MM.1S (cell line): ENCODE measurements at regions not wholly inside any gene's neighbourhood (a gene's known extent, or its start where the extent isn't known, plus 50 kb on each side); places are given as distances from the start of the nearest gene placed in this dataset.

Experiments used
- EZH2 ChIP-seq: fragments of 300-600 bp; sonication (generic); optimal IDR thresholded peaks from 2 replicates; pipeline ENCODE3; 2017; ENCODE audit warnings: low read depth, mild to moderate bottlenecking, antibody characterized with exemption, low read length, mixed read lengths
- TF ChIP-seq, protein P1 (sequence below): fragments of 300-600 bp; sonication (generic); IDR thresholded peaks from 2 replicates; pipeline ENCODE4 v1.5.1; 2016; ENCODE audit warnings: antibody characterized with exemption, low read length, mixed read lengths

DNA sequence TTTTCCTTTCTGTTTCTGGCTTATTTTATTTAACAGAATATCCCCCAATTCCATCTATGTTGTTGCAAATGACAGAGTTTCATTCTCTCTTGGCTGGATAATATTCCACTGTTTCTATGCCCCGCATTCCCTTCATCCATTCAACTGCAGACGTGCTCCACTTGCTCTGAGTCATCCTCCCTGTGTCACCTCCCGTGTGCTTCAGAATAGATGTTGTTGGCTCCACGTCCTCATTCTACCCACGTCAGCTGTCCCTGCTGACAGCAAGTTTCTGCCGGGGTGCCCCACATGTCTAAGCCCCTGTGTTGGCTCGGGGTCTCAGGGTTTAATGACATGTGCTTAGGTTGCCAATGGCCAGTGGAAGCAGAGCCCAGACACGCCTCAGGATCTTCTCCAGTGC is 1041.0 kb downstream of the UQCRFS1 start:
- TF ChIP-seq, protein P1, sequence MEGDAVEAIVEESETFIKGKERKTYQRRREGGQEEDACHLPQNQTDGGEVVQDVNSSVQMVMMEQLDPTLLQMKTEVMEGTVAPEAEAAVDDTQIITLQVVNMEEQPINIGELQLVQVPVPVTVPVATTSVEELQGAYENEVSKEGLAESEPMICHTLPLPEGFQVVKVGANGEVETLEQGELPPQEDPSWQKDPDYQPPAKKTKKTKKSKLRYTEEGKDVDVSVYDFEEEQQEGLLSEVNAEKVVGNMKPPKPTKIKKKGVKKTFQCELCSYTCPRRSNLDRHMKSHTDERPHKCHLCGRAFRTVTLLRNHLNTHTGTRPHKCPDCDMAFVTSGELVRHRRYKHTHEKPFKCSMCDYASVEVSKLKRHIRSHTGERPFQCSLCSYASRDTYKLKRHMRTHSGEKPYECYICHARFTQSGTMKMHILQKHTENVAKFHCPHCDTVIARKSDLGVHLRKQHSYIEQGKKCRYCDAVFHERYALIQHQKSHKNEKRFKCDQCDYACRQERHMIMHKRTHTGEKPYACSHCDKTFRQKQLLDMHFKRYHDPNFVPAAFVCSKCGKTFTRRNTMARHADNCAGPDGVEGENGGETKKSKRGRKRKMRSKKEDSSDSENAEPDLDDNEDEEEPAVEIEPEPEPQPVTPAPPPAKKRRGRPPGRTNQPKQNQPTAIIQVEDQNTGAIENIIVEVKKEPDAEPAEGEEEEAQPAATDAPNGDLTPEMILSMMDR, result no peak
- no peak for TF ChIP-seq EZH2
